Testis (tissue), 2 donors: ENCODE measurements at regions not wholly inside any gene's neighbourhood (a gene's known extent, or its start where the extent isn't known, plus 50 kb on each side); places are given as distances from the start of the nearest gene placed in this dataset.
A peak's percentile ranks its signal among the peaks of the same experiment; 100 is the strongest.

Experiments
- POLR2A ChIP-seq: fragments of 450-650 bp; IDR thresholded peaks from one replicate; pipeline ENCODE4 v1.6.1; 2017; ENCODE audit warnings: antibody characterized with exemption, mild to moderate bottlenecking, moderate library complexity
- TF ChIP-seq, protein P1 (sequence below), 3 experiments: fragments of 450-650 bp in 2 of 3; fragments of 200-600 bp in 1 of 3; sonication (generic) in 1 of 3; IDR thresholded peaks; one replicate each; pipeline ENCODE4 v1.5.1; 2016 to 2019; ENCODE audit warnings: antibody characterized with exemption in 3 of 3, mild to moderate bottlenecking in 2 of 3, moderate library complexity in 1 of 3

DNA sequence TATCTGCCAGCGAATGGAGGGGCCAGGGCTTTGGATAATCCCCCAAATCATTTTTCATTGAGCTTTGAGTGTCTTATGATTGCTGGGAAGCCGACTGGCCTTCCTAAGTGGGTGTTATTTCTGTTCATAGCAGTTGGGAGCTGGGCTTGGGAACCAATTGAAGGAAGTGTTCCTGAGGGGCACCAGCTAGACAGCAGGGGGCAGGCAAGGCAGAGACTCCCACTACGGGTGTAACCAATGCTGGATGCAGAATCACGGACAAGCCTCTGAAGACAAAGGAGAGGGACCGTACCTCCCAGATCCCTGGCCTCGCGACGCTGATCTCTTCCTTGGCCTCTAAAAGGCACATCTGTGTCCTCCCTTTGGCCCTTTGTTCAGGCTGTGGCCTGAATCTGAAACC is 149.0 kb upstream of the PRMT8 start:
- no peak for TF ChIP-seq POLR2A
- TF ChIP-seq, protein P1, sequence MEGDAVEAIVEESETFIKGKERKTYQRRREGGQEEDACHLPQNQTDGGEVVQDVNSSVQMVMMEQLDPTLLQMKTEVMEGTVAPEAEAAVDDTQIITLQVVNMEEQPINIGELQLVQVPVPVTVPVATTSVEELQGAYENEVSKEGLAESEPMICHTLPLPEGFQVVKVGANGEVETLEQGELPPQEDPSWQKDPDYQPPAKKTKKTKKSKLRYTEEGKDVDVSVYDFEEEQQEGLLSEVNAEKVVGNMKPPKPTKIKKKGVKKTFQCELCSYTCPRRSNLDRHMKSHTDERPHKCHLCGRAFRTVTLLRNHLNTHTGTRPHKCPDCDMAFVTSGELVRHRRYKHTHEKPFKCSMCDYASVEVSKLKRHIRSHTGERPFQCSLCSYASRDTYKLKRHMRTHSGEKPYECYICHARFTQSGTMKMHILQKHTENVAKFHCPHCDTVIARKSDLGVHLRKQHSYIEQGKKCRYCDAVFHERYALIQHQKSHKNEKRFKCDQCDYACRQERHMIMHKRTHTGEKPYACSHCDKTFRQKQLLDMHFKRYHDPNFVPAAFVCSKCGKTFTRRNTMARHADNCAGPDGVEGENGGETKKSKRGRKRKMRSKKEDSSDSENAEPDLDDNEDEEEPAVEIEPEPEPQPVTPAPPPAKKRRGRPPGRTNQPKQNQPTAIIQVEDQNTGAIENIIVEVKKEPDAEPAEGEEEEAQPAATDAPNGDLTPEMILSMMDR (IDR thresholded peaks at IDR 0.05): peak; percentile 17 to 49 (median 39)
